ENCODE measurements at regions not wholly inside any gene's neighbourhood (a gene's known extent, or its start where the extent isn't known, plus 50 kb on each side); places are given as distances from the start of the nearest gene placed in this dataset.

DNA sequence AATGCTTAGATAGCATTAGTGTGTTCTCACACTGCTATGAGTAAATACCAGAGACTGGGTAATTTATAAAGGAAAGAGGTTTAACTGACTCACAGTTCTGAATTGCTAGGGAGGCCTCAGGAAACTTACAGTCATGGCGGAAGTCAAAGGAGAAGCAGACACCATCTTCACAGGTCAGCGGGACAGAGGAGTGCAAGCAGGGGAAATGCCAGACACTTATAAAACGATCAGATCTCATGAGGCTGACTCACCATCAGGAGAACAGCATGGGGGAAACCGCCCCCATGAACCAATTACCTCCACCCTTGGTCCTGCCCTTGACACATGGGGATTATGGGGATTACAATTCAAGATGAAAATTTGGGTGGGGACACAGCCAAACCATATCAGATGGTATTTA is 381.5 kb upstream of the DPPA4 start:
- no peaks in the 10 kb centered on the region for H3K36me3 ChIP-seq (ENCODE audit: control insufficient read depth, insufficient read depth, low read length)
- TF ChIP-seq, protein P1, sequence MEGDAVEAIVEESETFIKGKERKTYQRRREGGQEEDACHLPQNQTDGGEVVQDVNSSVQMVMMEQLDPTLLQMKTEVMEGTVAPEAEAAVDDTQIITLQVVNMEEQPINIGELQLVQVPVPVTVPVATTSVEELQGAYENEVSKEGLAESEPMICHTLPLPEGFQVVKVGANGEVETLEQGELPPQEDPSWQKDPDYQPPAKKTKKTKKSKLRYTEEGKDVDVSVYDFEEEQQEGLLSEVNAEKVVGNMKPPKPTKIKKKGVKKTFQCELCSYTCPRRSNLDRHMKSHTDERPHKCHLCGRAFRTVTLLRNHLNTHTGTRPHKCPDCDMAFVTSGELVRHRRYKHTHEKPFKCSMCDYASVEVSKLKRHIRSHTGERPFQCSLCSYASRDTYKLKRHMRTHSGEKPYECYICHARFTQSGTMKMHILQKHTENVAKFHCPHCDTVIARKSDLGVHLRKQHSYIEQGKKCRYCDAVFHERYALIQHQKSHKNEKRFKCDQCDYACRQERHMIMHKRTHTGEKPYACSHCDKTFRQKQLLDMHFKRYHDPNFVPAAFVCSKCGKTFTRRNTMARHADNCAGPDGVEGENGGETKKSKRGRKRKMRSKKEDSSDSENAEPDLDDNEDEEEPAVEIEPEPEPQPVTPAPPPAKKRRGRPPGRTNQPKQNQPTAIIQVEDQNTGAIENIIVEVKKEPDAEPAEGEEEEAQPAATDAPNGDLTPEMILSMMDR (IDR thresholded peaks at IDR 0.05; ENCODE audit: insufficient read depth, low read length, poor library complexity, severe bottlenecking), result no peak
- no peak for DNase-seq (ENCODE audit: extremely low read depth, insufficient read length)
- H3K27me3 ChIP-seq (replicated peaks; ENCODE audit: control insufficient read depth, insufficient read depth, low read length), result no peaks in the 10 kb centered on the region
- H3K4me3 ChIP-seq (replicated peaks; ENCODE audit: low read depth, low read length), result no peak overlapping the region

DNA sequence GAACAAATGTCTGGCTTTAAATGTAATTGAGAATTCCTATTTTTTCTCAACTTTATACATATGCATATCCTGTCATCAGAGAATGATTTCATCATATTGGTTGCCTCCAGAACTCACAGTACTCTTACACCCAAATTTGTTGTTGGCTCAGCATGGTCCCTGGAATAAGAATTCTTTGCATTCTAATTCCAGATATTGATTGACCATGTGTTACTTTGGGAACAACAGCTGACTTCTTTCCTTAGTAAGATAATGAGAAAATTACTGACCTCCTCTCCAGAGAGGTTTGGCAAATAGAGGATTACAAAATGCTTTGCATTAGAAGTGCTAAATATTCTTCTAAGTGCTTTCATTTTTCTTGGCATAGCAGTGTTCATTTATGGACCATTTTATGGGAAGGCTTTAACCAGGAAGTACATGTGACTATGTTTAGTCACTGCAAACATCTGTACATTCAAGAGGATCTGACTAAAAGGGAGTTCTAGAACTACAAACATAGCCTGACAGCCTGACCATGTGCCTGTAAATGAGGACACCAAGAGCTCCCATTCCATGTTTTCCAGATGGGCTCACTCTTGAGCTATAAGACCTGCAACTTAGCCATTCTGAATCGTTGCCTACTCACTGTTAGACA is 391.6 kb upstream of the DPPA4 start:
- Histone ChIP-seq H3K36me3 (ENCODE audit: control insufficient read depth, insufficient read depth, low read length) (no peaks in the 10 kb centered on the region), H3K27me3 (replicated peaks; ENCODE audit: control insufficient read depth, insufficient read depth, low read length) (no peaks in the 10 kb centered on the region), H3K4me3 (replicated peaks; ENCODE audit: low read depth, low read length) (no peak overlapping the region)
- no peak for DNase-seq (ENCODE audit: extremely low read depth, insufficient read length)
- TF ChIP-seq, protein P1 (IDR thresholded peaks at IDR 0.05; ENCODE audit: insufficient read depth, low read length, poor library complexity, severe bottlenecking), result no peak

DNA sequence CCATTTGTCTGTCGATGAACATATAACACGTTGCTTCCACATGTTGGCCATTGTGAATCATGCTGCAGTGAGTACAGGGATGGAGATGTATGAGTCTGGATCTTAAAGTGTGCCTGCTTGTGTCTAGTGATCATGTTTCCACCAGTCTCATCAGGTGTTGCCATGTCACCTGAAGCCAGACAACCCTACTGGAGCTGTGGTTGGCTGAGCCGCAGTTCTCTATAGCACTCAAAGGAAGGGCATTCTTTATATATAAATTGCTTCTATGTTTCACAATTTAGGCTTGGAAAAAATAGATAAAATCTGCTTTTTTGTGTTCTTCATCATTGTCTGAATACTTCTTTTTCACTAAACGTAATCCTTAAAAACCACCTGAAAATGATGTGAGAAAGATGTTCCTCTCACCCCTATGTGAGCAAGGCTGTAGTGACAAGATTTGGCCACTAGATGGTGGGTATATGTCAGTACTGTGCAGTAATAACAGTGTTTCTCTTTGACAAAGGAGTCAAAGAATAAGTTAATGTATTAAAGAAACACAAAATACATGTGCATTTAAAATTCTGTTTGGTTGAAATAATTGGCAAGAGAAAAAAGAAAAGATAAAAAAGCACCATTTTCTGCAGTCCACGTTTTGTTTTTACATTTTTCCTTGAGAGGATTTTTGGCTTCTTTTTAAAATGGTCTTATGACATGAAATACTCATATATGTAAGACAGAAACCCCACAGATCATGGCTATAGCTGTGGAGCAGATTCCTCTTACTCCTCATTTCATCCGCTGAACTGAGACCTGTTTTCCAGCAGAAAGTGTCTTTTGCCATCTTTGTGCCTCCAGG is 394.5 kb upstream of the DPPA4 start:
- DNase-seq (ENCODE audit: extremely low read depth, insufficient read length), result peak; percentile 0
- no peak overlapping the region for H3K4me3 ChIP-seq (replicated peaks; ENCODE audit: low read depth, low read length)
- TF ChIP-seq, protein P1 (IDR thresholded peaks at IDR 0.05; ENCODE audit: insufficient read depth, low read length, poor library complexity, severe bottlenecking), result peak; percentile 79
- no peaks in the 10 kb centered on the region for H3K27me3 ChIP-seq (replicated peaks; ENCODE audit: control insufficient read depth, insufficient read depth, low read length)
- no peaks in the 10 kb centered on the region for H3K36me3 ChIP-seq (ENCODE audit: control insufficient read depth, insufficient read depth, low read length)

DNA sequence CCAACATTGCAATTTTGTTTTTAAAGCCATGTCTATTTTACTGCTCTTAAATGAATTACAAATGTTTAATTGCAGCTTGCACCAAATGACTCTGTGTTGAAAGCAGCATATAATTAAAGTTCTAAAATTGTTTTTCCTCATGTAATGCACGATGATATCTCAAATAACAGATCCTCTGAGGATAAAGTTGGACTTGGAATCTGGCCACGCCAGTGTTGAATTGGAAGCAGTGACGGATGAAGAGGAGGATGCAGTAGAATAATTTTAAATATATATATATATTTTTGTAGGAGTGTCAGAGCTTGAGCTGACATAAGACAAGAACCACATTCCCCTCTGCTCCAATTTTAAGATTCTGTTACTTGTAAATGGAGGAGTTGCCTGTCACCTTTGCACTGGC is 406.6 kb upstream of the DPPA4 start:
- Histone ChIP-seq H3K4me3 (replicated peaks; ENCODE audit: low read depth, low read length) (no peak overlapping the region), H3K27me3 (replicated peaks; ENCODE audit: control insufficient read depth, insufficient read depth, low read length) (no peaks in the 10 kb centered on the region), H3K36me3 (ENCODE audit: control insufficient read depth, insufficient read depth, low read length) (no peaks in the 10 kb centered on the region)
- TF ChIP-seq, protein P1 (IDR thresholded peaks at IDR 0.05; ENCODE audit: insufficient read depth, low read length, poor library complexity, severe bottlenecking), result no peak
- DNase-seq (ENCODE audit: extremely low read depth, insufficient read length), result no peak

DNA sequence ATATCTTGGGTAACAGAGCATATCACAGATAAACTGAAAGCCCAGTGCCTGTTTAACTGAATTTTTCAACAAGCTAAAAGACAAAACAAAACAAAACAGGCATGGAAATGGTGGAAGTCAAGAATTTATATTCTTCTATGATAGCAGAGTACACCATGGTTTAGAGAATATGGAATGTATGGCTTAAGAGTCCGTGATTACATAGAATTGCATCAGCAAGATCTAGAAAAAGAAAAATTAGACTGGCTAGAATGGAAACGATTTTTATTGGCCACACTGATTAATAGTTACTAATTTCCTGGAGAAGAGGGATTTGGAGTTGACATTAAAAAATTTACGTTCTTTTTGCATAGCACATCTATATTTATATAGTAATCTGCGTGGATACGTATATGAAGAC is 435.2 kb upstream of the DPPA4 start:
- Histone ChIP-seq H3K36me3 (ENCODE audit: control insufficient read depth, insufficient read depth, low read length) (no peaks in the 10 kb centered on the region), H3K27me3 (replicated peaks; ENCODE audit: control insufficient read depth, insufficient read depth, low read length) (no peaks in the 10 kb centered on the region), H3K4me3 (replicated peaks; ENCODE audit: low read depth, low read length) (no peak overlapping the region)
- no peak for DNase-seq (ENCODE audit: extremely low read depth, insufficient read length)
- TF ChIP-seq, protein P1 (IDR thresholded peaks at IDR 0.05; ENCODE audit: insufficient read depth, low read length, poor library complexity, severe bottlenecking), result no peak
